ENCODE measurements at regions not wholly inside any gene's neighbourhood (a gene's known extent, or its start where the extent isn't known, plus 50 kb on each side); places are given as distances from the start of the nearest gene placed in this dataset.
"Not testable (repeated sequence)": the region's sequence is repeated elsewhere in the genome, so short reads cannot be mapped to it uniquely, and the experiment has no call there.

- FAIRE-seq (no peak), DNase-seq (ENCODE audit: insufficient read length, low spot score) (no peak)
- TF ChIP-seq POLR2AphosphoS5 (IDR thresholded peaks at IDR 0.05; ENCODE audit: low read depth, low read length) (no peak), PAX5 (IDR thresholded peaks at IDR 0.05; ENCODE audit: insufficient read depth, low read length, severe bottlenecking) (no peak), POLR2A (IDR thresholded peaks at IDR 0.05; ENCODE audit: low read depth, low read length) (no peak), TAF1 (IDR thresholded peaks at IDR 0.05; ENCODE audit: low read depth, low read length) (no peak), SPI1 (IDR thresholded peaks at IDR 0.05; ENCODE audit: low read depth, low read length) (no peak), POU2F2 (IDR thresholded peaks at IDR 0.05; ENCODE audit: low read depth, low read length) (no peak)
Observed at GRCh38 chr16:85514295-85514597, 98.9 kb upstream of the GSE1 start.

DNA sequence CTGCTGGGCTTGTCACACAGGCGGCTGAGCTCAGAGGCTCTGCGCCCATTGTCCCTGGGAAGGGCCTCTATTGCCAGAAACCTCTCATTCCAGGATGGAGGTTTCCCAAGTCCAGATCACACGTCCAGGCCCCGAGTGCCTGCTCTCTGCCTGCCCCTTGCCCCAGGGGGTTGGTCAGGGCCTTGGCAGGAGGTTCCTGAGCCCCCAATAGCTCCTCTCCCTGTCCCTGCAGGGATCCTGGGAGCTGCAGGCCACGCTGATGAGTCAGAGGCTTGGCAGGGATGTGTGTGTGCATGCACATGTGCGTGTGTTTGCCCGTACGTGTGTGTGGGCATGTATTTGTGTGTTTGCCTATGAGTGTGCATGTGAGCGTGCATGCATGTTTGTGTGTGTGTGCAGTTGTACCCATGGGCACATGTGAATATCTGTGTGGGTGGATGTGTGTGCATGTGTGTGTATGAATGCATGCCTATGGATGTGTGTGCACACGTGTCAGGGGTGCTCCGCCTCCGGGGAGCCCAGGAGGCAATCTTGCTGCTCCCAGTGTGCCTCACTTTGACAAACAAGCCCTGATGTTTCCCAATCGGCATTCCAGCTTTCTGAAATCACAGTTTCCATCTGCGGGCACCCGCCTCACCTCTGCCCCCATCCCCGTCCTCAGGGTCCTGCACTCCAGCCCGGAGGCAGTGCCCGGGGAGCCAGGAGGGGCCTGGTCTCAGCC lies 98.4 kb upstream of the GSE1 start:
- FAIRE-seq = no peak
- no peak for DNase-seq (ENCODE audit: insufficient read length, low spot score)
- no peak for TF ChIP-seq TAF1 (IDR thresholded peaks at IDR 0.05; ENCODE audit: low read depth, low read length)
- TF ChIP-seq PAX5 (IDR thresholded peaks at IDR 0.05; ENCODE audit: insufficient read depth, low read length, severe bottlenecking) = no peak
- no peak for TF ChIP-seq POLR2A (IDR thresholded peaks at IDR 0.05; ENCODE audit: low read depth, low read length)
- TF ChIP-seq POU2F2 (IDR thresholded peaks at IDR 0.05; ENCODE audit: low read depth, low read length) = no peak
- no peak for TF ChIP-seq POLR2AphosphoS5 (IDR thresholded peaks at IDR 0.05; ENCODE audit: low read depth, low read length)

- FAIRE-seq (no peak), DNase-seq (ENCODE audit: insufficient read length, low spot score) (no peak)
- TF ChIP-seq POLR2A (IDR thresholded peaks at IDR 0.05; ENCODE audit: low read depth, low read length) (no peak), TAF1 (IDR thresholded peaks at IDR 0.05; ENCODE audit: low read depth, low read length) (no peak), POLR2AphosphoS5 (IDR thresholded peaks at IDR 0.05; ENCODE audit: low read depth, low read length) (no peak), PAX5 (IDR thresholded peaks at IDR 0.05; ENCODE audit: insufficient read depth, low read length, severe bottlenecking) (no peak), POU2F2 (IDR thresholded peaks at IDR 0.05; ENCODE audit: low read depth, low read length) (no peak), SPI1 (IDR thresholded peaks at IDR 0.05; ENCODE audit: low read depth, low read length) (no peak)
Observed at GRCh38 chr16:85515319-85515745, 97.8 kb upstream of the GSE1 start.

DNA sequence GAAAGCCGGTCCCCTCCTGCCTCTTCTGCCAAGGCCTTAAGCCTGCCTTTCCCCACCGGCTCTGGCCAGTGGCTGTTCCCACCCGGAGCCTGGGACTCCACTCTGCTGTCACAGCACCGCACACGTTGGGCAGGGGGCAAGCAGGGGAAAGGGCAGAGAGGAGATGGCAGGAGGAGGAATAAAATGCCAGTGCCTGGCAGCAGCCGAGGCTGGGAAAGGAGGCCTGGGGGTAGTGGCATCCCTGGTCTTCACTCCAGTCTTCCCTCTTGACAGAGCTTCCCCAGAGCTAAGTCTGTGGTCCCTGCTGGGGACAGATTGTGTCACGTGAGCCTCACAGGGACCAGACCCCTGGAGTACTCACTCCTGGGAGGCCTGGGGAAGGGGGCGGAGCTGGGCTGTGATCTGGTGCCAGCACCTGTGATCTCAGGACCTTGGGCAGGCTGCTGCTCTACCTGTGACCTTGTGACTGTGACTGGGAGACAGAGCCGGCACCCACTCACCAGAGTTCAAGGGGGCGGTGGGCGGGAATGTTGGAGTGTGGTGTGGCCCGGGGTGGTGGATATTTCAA lies 97.2 kb upstream of the GSE1 start:
- no peak for TF ChIP-seq POLR2AphosphoS5 (IDR thresholded peaks at IDR 0.05; ENCODE audit: low read depth, low read length)
- no peak for TF ChIP-seq TAF1 (IDR thresholded peaks at IDR 0.05; ENCODE audit: low read depth, low read length)
- no peak for TF ChIP-seq POU2F2 (IDR thresholded peaks at IDR 0.05; ENCODE audit: low read depth, low read length)
- no peak for TF ChIP-seq SPI1 (IDR thresholded peaks at IDR 0.05; ENCODE audit: low read depth, low read length)
- TF ChIP-seq PAX5 (IDR thresholded peaks at IDR 0.05; ENCODE audit: insufficient read depth, low read length, severe bottlenecking) = no peak
- no peak for TF ChIP-seq POLR2A (IDR thresholded peaks at IDR 0.05; ENCODE audit: low read depth, low read length)
- DNase-seq (ENCODE audit: insufficient read length, low spot score) (no peak), FAIRE-seq (no peak)

DNA sequence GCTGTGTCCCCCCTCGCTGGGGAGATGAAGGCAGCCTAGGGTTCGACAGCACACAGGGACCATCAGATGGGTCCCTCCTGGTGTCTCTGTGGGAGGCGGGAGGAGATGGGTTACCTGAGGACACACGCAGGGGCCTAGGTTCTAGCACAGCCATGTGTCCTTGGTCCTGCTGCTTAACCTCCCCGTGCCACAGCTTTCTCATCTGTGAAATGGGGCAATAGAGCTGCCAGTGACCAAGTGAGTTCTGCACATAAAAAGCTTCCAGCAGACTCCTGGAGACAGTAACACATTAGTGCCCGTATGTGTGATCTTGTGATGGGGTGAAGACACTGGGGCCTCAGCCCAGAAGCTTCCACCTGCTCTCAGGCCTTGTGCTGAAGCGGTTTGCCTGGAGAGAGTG lies 96.0 kb upstream of the GSE1 start:
- DNase-seq (ENCODE audit: insufficient read length, low spot score) (no peak), FAIRE-seq (no peak)
- TF ChIP-seq SPI1 (IDR thresholded peaks at IDR 0.05; ENCODE audit: low read depth, low read length) = no peak
- TF ChIP-seq POLR2AphosphoS5 (IDR thresholded peaks at IDR 0.05; ENCODE audit: low read depth, low read length) = no peak
- TF ChIP-seq PAX5 (IDR thresholded peaks at IDR 0.05; ENCODE audit: insufficient read depth, low read length, severe bottlenecking) = no peak
- TF ChIP-seq POU2F2 (IDR thresholded peaks at IDR 0.05; ENCODE audit: low read depth, low read length) = no peak
- TF ChIP-seq POLR2A (IDR thresholded peaks at IDR 0.05; ENCODE audit: low read depth, low read length) = no peak
- no peak for TF ChIP-seq TAF1 (IDR thresholded peaks at IDR 0.05; ENCODE audit: low read depth, low read length)

DNA sequence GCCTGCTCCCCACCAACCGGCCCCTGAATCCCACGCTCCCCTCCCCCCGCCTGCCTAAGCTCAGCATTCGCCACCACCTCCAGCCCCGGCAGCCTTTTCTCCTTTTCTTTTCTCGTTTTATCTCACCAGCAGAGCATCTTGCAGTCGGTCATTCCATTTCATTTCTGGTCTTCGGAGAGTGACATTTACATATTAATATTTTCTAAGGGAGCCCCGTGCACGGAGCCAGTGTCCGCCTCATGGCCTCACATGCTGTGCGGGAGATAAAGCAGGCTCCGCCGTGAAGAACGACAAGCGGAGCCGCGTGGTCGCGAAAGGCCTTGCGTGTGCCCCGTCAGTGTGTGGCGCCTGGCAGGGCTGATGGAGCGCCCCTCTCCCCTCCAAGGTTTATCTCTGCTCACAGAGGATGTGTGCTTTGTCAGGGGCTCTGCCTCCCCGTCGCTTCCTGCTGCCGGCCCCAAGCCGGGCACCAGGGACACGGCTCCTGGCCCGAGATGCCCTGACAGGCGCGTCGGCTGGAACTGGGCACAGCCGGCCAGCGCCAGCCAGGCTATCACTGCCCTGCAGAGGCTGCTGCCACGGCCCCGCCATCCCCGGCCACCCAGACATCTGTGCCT lies 95.5 kb upstream of the GSE1 start:
- TF ChIP-seq TAF1 (IDR thresholded peaks at IDR 0.05; ENCODE audit: low read depth, low read length) (no peak), POU2F2 (IDR thresholded peaks at IDR 0.05; ENCODE audit: low read depth, low read length) (no peak), POLR2A (IDR thresholded peaks at IDR 0.05; ENCODE audit: low read depth, low read length) (no peak), SPI1 (IDR thresholded peaks at IDR 0.05; ENCODE audit: low read depth, low read length) (no peak), PAX5 (IDR thresholded peaks at IDR 0.05; ENCODE audit: insufficient read depth, low read length, severe bottlenecking) (no peak), POLR2AphosphoS5 (IDR thresholded peaks at IDR 0.05; ENCODE audit: low read depth, low read length) (no peak)
- DNase-seq (ENCODE audit: insufficient read length, low spot score) (no peak), FAIRE-seq (no peak)

GRCh38 chr16:85518398-85519049 lies 94.6 kb upstream of the GSE1 start:
- DNase-seq (ENCODE audit: insufficient read length, low spot score) (no peak), FAIRE-seq (no peak)
- no peak for TF ChIP-seq TAF1 (IDR thresholded peaks at IDR 0.05; ENCODE audit: low read depth, low read length)
- no peak for TF ChIP-seq PAX5 (IDR thresholded peaks at IDR 0.05; ENCODE audit: insufficient read depth, low read length, severe bottlenecking)
- TF ChIP-seq POU2F2 (IDR thresholded peaks at IDR 0.05; ENCODE audit: low read depth, low read length) = no peak
- TF ChIP-seq POLR2AphosphoS5 (IDR thresholded peaks at IDR 0.05; ENCODE audit: low read depth, low read length) = no peak
- no peak for TF ChIP-seq SPI1 (IDR thresholded peaks at IDR 0.05; ENCODE audit: low read depth, low read length)
- TF ChIP-seq POLR2A (IDR thresholded peaks at IDR 0.05; ENCODE audit: low read depth, low read length) = no peak

- not testable (repeated sequence) for DNase-seq (ENCODE audit: insufficient read length, low spot score); FAIRE-seq
Observed at GRCh38 chr16:85519050-85519440, 94.1 kb upstream of the GSE1 start.

DNA sequence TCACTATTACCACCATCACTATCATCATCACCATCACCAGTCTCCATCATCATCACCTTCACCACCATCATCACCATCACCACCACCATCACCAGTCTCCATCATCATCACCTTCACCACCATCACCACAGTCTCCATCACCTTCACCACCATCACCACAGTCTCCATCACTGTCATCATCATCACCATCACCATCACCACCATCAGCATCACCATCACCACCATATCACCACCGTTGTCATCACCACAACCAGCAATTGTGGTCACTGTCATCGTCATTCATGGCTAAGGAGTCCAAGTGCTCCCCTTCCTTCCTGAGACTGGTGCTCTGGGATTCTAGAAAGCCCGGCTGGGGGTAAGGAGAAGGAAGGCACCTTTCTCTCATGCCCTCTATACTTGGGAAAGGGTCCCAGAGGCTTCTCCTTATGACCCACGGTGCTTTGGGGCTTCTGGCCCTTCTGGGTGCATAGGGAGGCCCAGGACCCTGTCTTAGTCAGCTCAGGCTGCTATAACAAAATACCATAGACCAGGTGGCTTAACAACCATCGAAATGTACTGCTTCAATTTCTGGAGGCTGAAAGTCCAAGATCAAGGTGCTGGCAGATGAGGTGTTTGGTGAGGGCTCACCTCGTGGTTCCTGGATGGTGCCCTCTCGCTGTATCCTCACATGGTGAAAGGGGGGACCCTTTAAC lies 93.4 kb upstream of the GSE1 start:
- FAIRE-seq = no peak
- DNase-seq (ENCODE audit: insufficient read length, low spot score) = no peak
- TF ChIP-seq POLR2A (IDR thresholded peaks at IDR 0.05; ENCODE audit: low read depth, low read length) (no peak), POLR2AphosphoS5 (IDR thresholded peaks at IDR 0.05; ENCODE audit: low read depth, low read length) (no peak)

All from GM12891 (cell line).